PC-9 (cell line): ENCODE measurements at regions not wholly inside any gene's neighbourhood (a gene's known extent, or its start where the extent isn't known, plus 50 kb on each side); places are given as distances from the start of the nearest gene placed in this dataset.

Source experiments
- CTCF ChIP-seq: fragments of 200-600 bp; sonication (generic); conservative IDR thresholded peaks from 2 replicates; pipeline ENCODE4 v1.6.1; 2017; ENCODE audit warnings: mixed run types, antibody characterized with exemption, mild to moderate bottlenecking, moderate library complexity
- EZH2 ChIP-seq: fragments of 200-600 bp; sonication (generic); IDR thresholded peaks from 2 replicates; pipeline ENCODE4 v1.8.0; 2017; ENCODE audit warnings: antibody characterized with exemption, low read depth

- TF ChIP-seq CTCF: no peak
- no peak for TF ChIP-seq EZH2
Observed at GRCh38 chr3:30346933-30347320, 259.5 kb upstream of the TGFBR2 start.
